WERI-Rb-1 (cell line): ENCODE measurements at regions not wholly inside any gene's neighbourhood (a gene's known extent, or its start where the extent isn't known, plus 50 kb on each side); places are given as distances from the start of the nearest gene placed in this dataset.

Experiments
- DNase-seq: peaks from one replicate; pipeline ENCODE4 v3.0.0-alpha.2; 2020
- H3K27ac ChIP-seq: fragments of 250-450 bp; sonication (Bioruptor Pico); 2 replicates; pipeline ENCODE4 v1.5.1; 2020; ENCODE audit warnings: mild to moderate bottlenecking, moderate library complexity
- H3K27me3 ChIP-seq: fragments of 250-450 bp; sonication (Bioruptor Pico); 2 replicates; pipeline ENCODE4 v1.5.1; 2021; ENCODE audit warnings: mild to moderate bottlenecking, low read depth, moderate library complexity; ENCODE audit not compliant: insufficient read depth, severe bottlenecking
- H3K36me3 ChIP-seq: fragments of 250-450 bp; sonication (Bioruptor Pico); 2 replicates; pipeline ENCODE4 v1.5.1; 2020; ENCODE audit warnings: mild to moderate bottlenecking, moderate library complexity
- H3K4me3 ChIP-seq: 2 replicates; pipeline ENCODE4 v1.5.1; 2011; ENCODE audit warnings: low read depth, mild to moderate bottlenecking, control low read depth, low read length
- H3K9me3 ChIP-seq: fragments of 250-450 bp; sonication (Bioruptor Pico); 2 replicates; pipeline ENCODE4 v1.5.1; 2021; ENCODE audit warnings: mild to moderate bottlenecking, moderate library complexity; ENCODE audit not compliant: severe bottlenecking
- CTCF ChIP-seq: IDR thresholded peaks from 2 replicates; pipeline ENCODE4 v1.5.1; 2011; ENCODE audit warnings: low read depth, mild to moderate bottlenecking, control low read depth, inconsistent platforms, low read length

DNA sequence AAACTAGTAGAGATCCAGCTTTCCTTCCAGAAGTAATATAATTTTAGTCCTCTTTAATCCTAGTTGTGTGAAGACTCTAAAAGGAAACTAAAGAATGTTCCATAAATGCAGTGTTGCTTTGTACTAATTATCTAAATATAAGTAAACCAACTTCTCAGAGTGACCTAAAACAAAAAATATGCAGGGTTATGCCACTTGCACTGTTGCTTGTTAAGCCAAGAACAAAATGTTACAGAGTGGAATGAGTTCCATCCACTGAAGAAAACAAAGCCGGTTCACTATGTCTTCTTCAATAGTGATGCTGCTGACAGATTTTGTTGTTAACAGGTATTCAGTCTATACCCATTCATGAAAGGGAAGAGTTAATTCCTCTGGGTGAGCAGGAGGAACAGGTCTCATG lies 252.0 kb upstream of the DIAPH2 start:
- DNase-seq: no peak
- peaks cover 46% of the 10 kb centered on the region for H3K27me3 ChIP-seq
- no peaks in the 10 kb centered on the region for H3K36me3 ChIP-seq
- no peak overlapping the region for H3K27ac ChIP-seq
- H3K9me3 ChIP-seq: no peaks in the 10 kb centered on the region
- H3K4me3 ChIP-seq: no peak overlapping the region
- TF ChIP-seq CTCF: no peak

GRCh38 chrX:96433409-96434077 lies 251.1 kb upstream of the DIAPH2 start:
- Histone ChIP-seq H3K9me3 (no peaks in the 10 kb centered on the region), H3K27me3 (peaks cover 45% of the 10 kb centered on the region), H3K27ac (no peak overlapping the region), H3K36me3 (no peaks in the 10 kb centered on the region), H3K4me3 (no peak overlapping the region)
- no peak for DNase-seq
- no peak for TF ChIP-seq CTCF

DNA sequence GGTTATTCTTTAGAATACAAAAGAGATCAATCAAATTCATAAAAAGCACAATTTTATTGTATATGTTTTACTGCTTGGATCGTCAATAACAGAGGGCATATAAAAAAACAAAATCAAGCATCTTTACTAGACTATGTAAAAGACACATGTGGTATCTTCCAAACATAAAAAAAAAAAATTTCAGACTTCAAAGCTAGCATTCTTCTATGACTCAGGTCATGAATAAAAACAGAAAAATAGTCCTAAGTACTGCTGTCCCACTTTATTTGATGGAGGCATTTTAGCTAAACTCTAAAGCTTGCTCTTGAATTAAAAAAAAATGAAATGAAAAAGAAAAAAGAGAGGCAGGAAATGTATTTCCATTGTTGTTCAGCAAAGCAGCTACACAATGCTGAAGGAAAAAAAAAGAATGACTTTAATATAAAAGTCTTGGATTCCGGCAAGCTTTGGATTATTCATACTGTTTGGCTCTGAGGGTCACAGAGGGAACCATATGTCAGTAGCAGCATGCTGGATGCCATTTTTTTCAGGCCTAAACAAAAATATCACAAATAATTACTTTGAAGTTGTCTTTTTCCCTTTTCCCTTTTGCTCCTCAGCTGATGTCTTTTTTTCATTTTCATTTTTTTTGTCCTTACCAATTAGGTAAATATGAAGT lies 249.1 kb upstream of the DIAPH2 start:
- H3K36me3 ChIP-seq: no peaks in the 10 kb centered on the region
- DNase-seq: no peak
- no peaks in the 10 kb centered on the region for H3K9me3 ChIP-seq
- H3K27ac ChIP-seq: no peak overlapping the region
- H3K27me3 ChIP-seq: peaks cover 38% of the 10 kb centered on the region
- TF ChIP-seq CTCF: no peak
- H3K4me3 ChIP-seq: no peak overlapping the region

GRCh38 chrX:96436105-96436504 lies 248.5 kb upstream of the DIAPH2 start:
- Histone ChIP-seq H3K27me3 (peaks cover 34% of the 10 kb centered on the region), H3K36me3 (no peaks in the 10 kb centered on the region), H3K4me3 (no peak overlapping the region), H3K27ac (no peak overlapping the region), H3K9me3 (no peaks in the 10 kb centered on the region)
- no peak for DNase-seq
- TF ChIP-seq CTCF: no peak

- H3K9me3 ChIP-seq: no peaks in the 10 kb centered on the region
- no peak overlapping the region for H3K4me3 ChIP-seq
- no peaks in the 10 kb centered on the region for H3K36me3 ChIP-seq
- no peak for TF ChIP-seq CTCF
- H3K27ac ChIP-seq: no peak overlapping the region
- peaks cover 29% of the 10 kb centered on the region for H3K27me3 ChIP-seq
- no peak for DNase-seq
Measured at GRCh38 chrX:96438803-96439202, 245.8 kb upstream of the DIAPH2 start.

GRCh38 chrX:96440941-96441340 lies 243.7 kb upstream of the DIAPH2 start:
- no peak for DNase-seq
- TF ChIP-seq CTCF: no peak
- Histone ChIP-seq H3K4me3 (no peak overlapping the region), H3K36me3 (no peaks in the 10 kb centered on the region), H3K9me3 (no peaks in the 10 kb centered on the region), H3K27me3 (peaks cover 35% of the 10 kb centered on the region), H3K27ac (no peak overlapping the region)
